ENCODE measurements at regions not wholly inside any gene's neighbourhood (a gene's known extent, or its start where the extent isn't known, plus 50 kb on each side); places are given as distances from the start of the nearest gene placed in this dataset.

GRCh38 chr11:15705891-15706290 is 591.2 kb downstream of the INSC start:
- DNase-seq = no peak

- no peak for DNase-seq
Measured at GRCh38 chr11:15707194-15707593, 592.5 kb downstream of the INSC start.

DNA sequence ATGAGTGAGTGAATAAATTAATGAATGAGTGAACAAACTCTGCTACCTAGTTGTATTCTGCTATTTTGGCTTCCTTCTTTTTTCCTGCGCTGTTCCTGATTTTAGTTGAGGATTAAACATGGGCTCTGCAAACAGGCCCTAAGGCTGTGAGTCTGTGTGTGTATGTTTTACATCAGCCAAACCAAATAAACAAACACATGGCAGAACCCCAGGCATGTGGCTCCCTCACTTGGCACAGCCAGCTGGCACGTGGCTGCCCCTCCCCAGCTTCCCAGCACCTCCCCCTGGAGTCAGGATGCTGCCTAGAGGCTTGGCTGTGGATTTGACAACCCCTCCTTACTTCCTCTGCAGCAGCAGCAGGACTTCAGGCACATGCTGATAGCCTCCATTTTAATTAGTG is 593.2 kb downstream of the INSC start:
- no peak for DNase-seq

DNA sequence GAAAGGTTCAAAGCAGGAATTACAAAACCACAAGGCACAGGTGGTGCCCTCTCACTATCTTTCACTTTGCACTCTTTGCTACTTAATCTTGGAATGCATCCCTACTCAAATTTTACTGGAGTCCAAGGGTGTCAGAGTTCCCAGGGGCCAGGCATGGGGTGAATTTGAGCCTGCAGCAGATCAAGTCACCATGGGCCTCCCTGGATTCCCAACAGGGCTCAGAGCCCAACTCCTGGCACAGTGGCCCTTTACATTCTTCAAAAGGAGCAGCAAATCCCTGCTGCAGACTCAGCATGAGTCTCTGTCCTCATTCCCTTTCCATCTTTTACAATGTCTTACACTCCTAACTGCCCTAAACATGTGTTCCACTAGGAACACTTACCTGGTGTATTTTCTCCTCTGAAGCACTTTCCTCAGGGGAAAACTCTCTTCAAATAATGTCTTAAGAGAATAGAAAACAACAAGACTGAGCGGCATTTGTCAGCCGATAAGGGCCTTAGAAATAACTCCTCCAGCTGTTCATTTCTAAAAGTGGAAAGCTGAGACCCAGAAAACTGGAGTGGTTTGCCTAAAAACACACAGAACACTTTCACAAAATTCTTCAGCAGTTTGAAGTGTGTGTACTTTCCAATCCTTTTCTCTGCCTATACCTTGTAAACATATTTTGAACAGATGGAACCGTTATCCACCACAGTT is 596.0 kb downstream of the INSC start:
- no peak for DNase-seq

- DNase-seq = no peak
Measured at GRCh38 chr11:15711311-15711710, 596.6 kb downstream of the INSC start.

DNA sequence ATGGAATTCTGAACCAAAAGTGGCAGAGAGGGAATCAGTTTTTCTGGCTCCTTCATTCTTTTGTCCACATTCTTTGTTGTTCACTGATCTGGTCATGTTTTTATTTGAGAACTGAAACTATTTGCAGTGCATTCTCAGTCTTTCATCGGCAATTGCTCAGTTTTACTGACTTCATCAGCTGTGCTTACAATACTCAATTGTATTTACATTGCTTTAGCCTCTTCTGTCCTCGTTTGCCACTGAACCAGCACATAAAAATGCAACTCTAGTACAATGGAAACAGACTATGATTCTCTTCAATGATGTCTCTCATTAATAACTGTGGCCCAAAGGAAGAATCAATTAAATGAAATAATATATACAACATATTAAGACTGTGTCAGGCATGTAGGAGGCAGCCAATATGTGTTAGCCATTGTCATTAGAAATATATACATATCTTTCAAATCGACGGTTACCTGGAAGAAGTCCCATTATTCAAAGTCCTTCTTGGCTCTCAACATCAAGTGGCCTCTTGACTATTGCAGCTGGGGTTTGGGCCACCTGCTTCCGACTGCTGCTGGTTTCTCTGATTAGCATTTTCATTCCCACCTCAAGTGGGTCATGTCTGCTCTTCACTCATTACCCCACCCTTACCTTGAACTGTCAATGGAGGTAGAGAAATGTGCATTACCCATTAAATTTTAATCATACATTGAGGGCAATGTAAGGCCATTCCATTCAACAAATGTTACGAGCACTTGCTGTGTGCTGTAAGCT is 600.1 kb downstream of the INSC start:
- DNase-seq = no peak

DNA sequence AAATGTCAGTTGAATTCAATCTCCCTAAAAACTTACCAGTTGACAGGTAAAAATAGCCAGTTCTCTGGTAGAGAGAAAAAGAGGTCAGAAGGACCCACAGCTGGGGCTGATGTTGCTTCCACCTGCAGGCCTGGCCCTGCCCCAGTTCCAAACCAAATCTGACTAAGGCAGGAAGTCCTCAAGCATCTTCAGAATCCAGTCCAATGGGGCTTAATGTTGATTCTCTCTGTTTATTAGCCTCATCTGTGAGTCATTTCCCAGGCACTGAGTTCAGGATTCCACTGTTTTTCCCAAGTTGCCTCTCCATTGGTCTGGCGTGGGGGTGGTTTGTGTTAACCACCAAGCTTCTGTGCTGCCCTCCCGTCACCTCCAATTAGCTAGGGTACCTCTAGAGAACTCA is 601.8 kb downstream of the INSC start:
- DNase-seq = no peak

DNA sequence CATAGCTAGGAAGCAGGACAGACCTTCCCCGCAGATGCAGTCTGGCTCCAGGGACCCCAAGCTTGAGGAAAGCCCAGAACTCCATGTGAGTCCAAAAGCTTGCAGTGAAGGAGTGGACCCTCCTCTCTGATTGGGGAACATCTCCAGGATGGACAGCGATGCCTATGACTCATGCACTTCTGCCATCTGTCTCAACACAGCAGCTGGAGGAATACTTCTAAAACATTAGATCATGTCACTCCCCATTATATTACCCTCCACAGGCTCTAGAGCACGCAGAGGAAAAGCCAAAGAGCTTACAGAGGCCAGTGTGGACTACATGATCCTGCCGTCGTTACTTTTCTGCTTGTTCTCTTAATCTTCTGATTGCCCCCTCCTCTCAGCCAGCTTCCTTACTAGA is 605.7 kb downstream of the INSC start:
- DNase-seq = no peak

DNA sequence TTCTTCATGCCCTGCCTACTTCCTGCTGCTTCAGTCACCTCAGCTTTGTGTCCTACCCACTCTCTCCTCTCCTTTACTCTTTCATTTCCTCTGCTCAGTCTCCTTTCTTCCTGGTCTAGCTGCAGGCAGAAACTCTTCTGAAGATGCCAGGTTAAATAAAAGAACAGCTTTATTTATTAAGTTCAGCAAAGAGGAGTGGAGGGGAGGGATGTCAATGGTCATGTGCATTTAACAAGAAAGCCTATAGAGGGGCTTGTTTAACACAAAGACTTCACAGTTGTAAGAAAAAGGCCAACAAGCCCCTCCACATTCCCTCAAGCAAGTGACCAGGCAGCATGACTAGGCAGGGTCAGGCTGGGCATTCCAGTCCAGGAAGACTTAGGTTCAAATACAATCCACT is 609.2 kb downstream of the INSC start:
- DNase-seq = no peak

DNA sequence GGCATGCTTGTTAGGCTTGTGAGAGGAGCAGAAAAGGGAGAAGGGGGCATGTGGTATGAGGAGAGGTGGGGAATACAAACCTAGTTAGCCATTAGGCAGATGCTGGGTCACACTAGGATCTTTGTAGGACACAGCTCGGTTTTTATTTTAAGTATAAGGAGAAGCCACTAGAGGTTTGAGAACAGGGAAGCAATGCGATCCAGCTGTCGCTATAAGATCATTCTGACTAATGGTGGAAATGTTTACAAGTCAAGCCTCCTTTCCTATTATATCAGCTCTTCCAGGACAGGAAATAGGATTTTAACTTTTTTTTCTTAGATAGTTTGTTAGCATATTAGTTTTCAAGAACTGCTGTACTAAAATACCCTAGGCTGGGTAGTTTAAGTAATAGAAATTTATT is 609.9 kb downstream of the INSC start:
- no peak for DNase-seq

GRCh38 chr11:15725246-15725645 is 610.5 kb downstream of the INSC start:
- DNase-seq = no peak

GRCh38 chr11:15726221-15726746 is 611.6 kb downstream of the INSC start:
- DNase-seq = no peak

- DNase-seq = no peak
Measured at GRCh38 chr11:15726893-15727519, 612.3 kb downstream of the INSC start.

DNA sequence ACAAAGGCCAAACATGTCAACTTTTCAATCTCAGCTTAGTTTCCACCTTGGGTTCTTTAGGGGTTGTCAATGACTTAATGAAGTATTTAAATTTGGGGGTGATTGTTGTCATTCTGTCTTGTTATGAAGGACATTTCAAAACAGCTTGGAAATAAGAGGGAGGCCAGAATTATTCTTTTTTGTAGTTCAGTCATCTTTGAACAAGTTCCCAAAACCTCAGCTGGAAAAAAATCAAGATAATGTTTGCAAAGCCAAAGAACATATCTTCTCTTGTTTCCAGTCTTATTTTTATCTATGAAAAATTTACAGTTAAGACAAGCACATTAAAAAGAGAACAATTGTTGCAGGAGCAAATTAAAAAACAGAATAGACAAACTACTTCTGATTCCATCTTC is 612.8 kb downstream of the INSC start:
- no peak for DNase-seq

GRCh38 chr11:15728207-15728606 is 613.5 kb downstream of the INSC start:
- DNase-seq = no peak

DNA sequence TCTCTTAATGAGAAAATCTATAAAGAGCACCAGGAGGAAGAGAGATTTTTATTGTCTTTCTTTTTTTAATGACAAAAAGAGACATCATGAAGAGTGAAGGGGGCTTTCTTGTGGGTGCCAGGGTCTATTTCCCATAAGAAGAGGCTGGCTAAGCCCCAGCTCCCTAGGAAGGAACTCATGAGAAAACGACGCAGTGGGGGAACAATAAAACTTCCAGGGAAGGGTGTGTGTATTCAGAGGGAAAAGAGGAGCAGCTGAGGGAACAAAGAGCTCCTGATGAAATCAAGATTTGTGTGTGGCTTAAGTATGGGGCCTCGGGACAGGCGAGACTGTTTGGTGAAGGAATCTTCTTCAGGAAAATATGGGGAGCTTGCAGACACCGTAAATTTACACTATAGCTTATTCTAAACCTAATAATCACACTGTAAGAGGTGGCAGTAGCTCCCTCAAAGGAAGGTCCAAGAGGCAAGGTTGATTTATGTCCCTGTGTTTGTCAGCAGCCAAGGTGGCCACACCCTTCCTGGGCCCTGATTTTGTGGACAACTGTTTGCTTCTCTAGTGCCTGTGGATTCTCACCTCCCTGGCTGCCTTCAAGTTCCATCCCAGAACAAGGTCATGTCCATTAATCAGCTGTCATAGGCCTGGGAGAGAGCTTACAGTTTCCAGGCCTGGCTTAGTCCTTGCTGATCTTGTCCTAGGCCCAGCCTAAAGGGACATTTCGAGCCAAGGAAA is 615.7 kb downstream of the INSC start:
- no peak for DNase-seq

- no peak for DNase-seq
Measured at GRCh38 chr11:15730995-15731385, 616.3 kb downstream of the INSC start.

GRCh38 chr11:15735706-15736105 is 620.6 kb downstream of the SOX6 start:
- DNase-seq = no peak

DNA sequence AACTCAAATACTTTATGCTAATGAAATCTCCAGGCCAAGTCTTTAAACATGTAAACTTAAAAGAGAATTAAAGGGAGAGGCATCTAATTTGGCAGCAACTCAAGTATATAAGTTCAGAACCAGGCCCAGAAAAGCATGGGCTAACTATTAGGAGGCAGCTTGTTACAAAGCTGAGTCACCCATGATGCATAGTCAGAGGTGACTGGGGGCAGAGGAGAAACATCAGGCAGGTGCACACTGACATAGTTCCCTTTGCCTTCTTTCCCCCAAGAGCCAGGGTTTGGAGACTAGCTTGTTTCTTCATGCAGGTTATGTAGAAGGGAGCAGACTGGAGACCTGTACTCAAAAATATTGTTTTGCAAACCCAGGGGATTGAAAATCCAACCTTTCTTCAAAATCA is 619.0 kb downstream of the SOX6 start:
- DNase-seq = no peak

DNA sequence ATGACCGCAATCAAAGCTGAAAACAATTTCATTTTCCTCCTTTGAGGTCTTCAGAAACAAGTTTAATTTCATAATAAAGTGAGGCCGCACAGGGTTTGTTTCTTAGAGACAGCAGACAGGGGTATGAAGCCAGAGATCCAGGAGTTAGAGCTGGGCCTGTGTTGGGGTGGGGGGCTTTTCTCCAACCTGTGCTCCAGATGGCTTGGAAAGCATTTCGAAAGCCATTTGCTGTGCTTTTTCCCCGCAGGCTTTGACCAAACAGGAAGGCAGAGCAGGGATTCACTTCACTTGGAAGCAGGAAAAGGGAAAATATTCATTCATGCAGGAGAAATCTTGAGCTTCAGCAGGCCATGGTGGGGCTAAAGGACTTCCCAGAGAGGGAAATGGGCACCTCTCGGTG is 617.4 kb downstream of the SOX6 start:
- DNase-seq = no peak

DNA sequence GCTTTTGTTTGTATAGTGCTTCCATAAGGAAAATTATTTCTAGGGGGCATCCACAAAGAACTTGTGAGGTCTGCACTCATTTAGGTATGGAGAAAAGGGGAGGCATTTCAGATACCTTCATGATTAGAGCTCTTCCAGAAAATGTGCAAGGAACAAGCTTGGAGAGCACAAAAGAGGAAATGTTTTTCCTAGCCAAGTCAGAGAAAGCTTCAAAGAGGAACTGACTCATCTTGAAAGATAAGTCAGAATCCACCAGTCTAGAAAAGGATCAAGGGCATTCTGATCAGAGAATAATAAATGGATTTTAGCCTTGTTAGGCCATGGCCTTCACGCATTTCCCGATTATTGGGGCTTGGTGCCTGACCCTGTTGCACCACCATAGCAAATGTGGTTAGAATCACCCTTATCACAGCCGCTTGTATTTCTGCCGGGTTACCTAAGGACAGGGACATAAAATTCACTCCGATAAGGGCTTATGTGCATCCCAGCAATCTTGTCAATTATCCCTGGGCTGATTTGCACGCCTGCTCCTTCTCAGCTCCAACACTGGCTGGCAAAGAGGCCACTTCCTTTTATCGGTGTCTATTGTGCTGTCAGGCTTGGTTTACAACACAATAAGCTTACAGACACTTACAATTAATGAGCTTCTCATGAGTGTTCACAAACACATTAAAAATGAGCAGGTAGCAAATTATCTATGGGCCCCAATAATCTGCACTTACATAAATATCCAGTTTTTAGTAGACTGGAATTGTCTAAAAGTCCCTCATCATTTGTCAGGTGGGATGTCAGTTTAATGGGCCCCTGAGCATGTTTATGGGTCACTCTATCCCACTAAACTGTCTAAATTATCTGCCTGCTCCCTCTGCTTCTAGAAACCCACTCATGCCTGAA is 613.5 kb downstream of the SOX6 start:
- DNase-seq = no peak

DNA sequence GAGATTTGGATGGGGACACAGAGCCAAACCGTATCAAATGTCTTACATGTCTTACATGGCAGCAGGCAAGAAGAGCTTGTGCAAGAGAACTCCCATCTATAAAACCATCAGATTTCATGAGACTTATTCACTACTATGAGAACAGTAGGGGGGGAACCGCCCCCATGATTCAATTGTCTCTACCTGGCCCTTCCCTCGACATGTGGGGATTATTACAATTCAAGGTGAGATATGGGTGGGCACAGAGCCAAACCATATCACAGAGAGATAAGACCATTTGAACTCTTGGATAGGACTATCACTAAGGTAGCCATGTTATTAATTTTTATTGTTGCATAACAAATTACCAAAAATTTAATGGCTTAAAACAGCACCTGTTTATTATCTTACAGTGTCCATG is 611.7 kb downstream of the SOX6 start:
- DNase-seq = no peak

Measured in SIG-M5 (cell line).